CD4-positive, alpha-beta T cell treated with Interleukin-17A for 4 hours (primary cell): ENCODE measurements at regions not wholly inside any gene's neighbourhood (a gene's known extent, or its start where the extent isn't known, plus 50 kb on each side); places are given as distances from the start of the nearest gene placed in this dataset.

Experiments used
- DNase-seq: peaks from one replicate; pipeline ENCODE4 v3.0.0-alpha.2; 2020; ENCODE audit warnings: mixed read lengths

DNA sequence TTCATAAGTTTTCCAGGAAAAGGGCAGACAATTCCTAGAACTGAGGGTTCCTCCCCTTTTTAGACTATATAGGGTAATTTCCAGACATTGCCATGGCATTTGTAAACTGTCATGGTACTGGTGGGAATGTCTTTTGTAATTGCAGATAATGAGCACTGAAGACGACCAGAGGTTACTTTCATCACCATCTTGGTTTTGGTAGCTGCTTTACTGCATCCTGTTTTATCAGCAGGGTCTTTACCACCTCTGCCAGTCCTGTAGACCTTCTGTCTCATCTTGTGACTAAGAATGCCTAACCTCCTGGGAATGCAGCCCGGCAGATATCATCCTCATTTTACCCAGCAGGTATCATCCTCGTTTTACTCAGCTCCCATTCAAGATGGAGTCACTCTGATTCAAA lies 583.9 kb upstream of the KLHL29 start:
- DNase-seq, result no peak

DNA sequence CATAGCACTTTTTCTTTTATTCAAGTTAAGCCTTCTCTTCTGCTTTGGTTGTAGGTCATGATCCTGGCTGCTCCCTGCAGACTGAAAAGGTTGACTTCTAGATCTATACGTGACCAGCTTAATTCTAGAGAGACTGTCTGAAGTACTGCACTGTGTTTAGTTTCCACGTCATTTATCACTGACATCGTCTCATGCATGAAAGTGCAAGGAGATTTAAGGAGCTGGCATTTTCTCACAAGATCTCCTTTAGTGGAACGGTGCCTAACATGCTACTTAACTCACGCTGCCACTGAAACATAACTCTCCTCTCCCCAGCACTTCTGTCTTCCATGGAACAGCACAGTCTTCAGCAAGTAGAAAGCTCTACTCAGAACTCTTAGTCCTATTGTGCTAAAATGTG lies 583.0 kb upstream of the KLHL29 start:
- no peak for DNase-seq

DNA sequence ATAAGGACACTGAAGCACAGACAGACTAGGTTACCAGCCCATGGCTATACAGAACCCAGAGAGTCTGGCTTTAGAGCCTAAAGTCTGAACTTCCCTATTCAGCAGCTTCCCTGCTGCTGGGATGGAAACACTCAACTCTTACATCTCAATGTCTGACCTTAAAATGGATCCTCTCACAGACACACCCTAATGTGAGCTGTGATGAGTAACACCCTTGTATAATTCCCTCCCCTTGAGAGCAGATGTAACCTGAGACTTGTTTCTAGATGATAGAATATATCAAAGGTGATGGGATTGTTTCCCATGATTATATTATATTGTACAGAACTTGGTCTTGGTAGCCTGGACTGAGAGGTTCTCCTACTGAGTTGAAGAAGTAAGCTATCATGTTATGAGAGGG lies 577.1 kb upstream of the KLHL29 start:
- no peak for DNase-seq

DNA sequence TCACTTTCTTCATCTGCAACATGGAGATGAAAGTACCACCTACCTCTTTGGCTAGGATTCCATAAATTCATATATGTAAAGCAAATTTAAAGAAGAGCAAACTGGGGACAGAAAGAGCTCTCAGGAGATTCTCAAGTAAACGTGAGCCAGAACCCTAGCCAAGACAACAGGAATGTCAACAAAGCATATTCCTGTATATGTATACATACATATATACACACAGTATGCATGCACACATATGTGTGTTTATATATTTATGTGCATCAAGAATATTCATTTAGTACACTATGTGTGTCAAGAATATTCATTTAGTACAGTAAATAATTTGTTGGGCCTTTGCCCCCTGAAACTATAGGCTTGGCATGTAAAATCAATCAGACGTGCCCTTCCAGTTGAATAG lies 574.4 kb upstream of the KLHL29 start:
- no peak for DNase-seq

DNA sequence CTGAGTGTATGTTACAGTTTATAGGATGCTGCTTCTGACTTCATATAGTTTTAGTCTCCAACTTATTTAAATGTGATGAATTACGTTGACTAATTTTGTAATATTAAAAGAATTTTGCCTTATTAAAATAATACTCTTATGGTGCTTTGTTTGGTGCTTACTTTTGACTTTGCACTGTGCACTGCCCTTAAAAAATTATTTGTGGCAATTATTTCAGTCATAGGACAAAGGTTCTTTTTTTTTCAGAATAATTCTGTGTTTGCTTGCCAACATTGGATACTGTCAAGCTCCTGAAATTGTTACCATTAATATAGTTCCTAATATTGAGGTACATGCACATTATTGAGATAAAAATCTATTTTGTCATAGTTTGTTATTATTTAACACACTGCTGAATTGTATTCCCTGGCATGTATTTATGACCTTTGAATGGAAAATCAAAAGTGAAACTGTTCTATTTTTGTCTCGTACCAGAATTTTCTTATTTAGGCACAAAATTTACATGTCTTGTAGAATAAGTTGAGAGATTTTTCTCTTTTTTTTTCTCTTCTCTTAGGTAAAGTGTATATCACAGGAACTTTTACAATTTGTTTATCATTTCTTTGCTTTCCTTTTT lies 572.8 kb upstream of the KLHL29 start:
- DNase-seq, result no peak

DNA sequence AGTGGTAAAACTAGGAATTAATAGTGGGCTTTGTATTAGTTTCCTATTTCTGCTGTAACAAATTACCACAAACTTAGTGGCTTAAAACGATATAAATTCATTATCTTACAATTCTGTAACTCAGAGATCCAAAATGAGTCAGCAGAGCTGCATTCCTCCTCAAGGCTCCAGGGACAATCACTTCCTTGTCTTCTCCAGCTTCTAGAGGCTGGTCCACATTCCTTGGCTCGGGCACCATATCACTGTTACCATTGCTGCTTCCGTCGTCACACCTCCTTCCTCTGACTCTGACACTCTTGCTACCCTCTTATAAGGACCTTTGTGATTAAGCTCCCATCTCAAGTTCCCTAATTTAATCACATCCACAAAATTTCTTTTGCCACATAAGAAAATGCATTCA lies 567.8 kb upstream of the KLHL29 start:
- no peak for DNase-seq

DNA sequence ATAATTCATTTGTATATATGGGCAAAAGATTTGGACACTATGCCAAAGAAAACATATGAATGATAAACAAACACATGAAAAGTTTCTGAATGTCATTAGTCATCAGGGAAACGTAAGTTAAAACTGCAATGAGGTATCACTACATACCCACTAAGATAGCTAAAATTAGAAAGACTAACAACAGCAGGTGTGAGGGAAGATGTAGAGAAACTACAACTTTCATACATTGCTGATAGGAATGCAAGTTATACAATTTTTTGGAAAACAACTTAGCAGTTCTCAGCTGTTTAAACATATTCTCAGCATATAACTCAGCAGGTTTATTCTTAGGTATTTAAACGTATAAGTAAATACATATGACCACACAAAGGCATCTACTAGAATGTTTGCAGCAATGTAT lies 563.5 kb upstream of the KLHL29 start:
- no peak for DNase-seq

DNA sequence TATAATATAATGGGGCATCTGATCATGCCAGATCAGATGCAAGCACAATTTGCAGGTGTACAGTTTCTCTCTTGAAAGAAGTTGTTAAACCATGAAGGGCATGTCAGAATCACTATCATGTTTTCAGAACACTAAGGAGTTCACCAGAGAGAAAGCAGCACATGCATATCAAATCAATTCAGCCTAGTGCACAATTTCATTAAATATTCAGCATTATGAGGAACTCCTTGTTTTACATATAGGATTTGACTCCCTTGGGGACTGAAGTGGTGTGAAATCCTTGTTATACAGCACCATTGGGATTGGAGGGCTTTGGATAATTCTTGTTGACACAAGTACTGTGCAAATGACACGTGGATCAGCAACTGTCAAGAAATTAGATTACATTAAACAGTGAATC lies 562.1 kb upstream of the KLHL29 start:
- DNase-seq, result no peak

DNA sequence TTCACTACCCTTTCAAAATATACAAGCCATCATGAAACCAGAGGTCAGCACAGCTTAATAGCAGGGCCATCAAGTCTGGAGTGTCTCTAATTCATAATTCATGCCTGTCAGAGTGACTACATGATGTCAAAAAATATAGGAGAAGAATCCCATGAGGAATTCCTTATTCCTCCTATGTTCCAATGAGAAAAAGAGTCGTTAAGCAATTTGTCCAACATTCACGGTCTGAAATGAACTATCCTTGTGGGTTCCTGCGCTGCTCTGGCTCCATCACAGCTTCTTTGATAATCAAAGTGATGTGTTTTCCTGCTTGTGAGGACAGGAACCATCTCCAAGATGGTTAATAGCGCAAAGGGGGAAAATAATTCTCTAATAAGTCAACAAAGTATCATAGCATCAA lies 560.4 kb upstream of the KLHL29 start:
- no peak for DNase-seq

DNA sequence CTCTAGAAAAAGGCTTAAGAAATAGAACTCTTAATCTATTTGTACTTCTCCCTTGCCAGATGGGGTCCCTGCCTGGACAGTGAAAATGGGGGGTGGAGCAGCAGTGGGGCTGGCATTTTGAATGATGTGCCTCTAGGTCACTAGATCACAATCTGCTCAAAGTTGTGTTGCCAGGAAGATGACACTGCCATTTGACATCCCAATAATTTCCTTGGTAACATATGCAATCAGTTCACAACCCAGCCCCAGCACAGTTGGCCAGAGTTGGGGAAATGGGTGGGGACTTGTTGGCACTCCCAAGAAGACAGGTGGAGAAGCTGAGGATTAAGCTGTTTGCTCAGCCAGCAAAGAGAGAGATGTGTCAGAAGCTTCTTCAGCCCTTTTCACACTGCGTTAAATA lies 558.3 kb upstream of the KLHL29 start:
- DNase-seq, result no peak

DNA sequence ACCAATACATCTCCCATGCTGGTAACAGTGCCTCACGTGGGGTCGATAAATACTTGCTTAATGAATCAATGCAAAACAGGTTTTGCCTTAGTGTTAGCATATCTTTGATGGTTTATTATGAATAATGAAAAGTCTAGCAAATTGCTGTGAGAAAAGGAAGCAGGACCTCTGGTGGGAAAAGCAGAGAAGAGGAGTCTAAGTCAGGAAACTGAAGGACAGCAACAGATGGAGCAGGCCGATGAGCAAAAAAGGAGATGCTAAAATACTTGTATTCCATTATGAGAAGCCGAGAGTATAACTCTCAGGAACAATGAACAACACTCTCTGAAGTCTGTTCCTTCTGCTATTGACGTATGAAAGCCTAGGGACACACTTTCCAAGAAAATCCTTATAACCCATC lies 555.2 kb upstream of the KLHL29 start:
- no peak for DNase-seq

DNA sequence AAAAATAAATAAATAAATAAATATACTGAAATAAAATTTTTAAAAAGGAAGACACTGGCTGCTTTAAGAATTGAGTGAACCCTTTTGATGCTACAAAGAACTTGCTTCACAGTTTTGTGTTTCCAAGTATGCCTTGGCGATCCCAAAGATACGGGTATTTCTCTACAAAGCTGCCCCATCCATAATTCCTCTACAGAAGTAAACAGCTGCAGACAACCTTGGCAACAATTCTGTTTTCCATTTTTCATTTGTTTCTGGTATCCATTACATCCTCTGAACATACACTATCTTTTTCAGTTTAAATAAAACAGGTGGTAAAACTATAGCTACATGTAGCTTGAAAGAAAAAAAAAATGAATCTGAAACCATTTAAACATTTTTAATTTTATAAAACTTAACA lies 552.8 kb upstream of the KLHL29 start:
- no peak for DNase-seq

DNA sequence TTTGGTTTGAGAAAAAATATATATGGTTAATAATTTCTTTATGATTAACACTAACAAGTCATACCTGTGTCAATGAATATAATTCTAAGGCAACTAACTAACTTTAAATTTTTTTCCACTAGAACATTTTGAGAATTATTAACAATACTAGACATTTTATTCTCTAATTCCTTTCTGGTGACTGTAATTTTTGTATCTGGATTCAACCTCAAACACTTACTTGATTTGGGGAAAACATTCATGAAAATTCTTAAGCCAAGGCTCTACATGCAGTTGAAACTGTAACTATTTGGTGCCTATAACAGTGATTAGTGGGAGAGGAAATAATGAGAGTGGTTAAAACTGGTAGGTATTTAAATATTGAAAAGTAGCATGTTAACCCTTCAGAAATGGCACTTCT lies 546.5 kb upstream of the KLHL29 start:
- no peak for DNase-seq

DNA sequence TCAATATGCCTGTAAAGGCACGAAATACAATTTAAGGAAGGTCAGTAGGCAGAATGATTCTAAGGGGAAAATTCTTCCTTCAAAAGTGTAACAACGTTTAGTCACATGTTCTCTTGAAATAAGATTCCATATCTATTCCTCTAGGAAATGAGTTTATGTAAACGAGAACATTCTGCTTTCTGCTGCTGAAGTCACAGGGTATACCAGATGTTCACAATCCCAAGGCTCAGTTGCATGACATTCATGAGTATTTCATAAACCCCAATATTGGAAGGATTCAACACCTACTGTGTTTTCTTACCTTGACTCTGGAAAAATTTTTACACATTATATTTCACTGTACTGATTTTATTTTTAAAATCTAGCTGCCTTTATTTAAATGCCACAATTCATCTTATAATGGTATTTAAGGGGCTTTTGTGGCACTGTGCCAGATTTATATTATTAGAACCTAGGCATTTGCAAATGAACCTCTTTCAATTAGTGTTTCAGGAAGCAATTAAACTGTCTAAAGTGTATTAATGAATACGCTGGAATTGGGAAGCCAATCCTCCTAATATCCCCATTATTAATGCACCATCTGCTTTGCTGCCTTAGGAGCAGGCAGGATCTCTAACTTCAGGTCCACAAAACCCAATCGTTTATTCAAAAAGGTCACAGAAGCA lies 542.6 kb upstream of the KLHL29 start:
- no peak for DNase-seq

DNA sequence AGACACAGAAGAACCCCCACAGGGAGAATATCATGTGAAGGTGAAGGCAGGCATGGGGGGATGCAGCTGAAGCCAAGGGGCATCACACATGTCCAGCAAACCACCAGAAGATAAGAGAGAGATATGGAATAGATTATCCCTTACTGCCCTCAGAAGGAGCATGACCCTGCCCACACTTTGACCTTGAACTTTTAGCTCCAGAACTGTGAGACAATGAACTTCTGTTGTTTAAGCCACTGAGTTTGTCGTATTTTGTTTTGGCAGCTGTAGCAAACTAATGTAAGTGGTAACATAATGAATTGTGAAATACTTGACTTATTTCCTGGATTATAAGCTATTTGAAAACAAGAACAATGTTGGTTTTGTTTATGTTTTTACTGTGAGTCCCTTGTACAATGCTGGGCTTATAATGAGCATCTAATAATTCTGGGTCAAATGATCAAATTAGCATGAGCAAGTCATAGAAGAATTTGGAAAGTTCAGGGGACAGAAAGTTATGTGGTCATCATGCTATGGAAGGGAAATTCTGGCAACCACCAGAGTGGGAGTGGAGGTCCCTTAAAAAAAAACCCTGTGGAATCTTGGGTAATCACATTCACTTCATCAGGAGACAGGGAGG lies 541.0 kb upstream of the KLHL29 start:
- DNase-seq, result no peak

DNA sequence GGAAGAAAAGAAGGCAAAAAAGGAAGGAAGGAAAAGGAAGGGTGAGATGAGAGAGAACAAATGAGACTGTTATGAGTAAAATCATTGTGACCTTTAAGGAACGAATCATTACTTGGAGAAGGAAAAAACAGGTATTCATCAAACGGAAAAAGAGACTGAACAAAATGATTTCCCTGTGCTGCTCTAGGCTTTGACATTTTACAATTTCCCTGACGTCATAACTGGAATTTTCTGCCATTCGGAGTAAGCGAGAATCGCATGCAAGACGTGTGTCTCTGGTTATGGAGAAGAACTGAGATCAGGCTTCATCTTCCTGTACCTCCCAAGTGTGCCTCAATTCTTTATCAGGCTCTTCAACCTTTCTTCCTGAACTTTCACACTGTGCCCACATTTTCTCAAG lies 534.7 kb upstream of the KLHL29 start:
- DNase-seq, result no peak

DNA sequence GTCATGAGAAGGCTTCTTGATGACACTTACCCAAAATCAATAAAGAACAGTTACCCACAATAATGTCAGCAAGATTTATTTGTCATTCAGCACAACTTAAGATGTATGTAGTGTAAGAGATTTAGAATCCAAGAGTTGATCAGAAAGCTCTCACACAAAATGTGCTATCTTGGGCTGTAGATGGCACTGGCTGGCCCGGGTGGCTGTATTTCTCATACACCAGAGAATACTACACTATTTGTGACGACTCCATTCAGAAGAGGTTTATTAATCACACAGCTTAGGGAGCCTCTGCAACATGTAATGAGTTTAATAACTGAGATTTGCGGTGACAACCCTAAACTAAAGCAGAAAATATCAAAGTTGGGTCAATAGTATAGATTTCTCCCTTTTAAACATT lies 530.4 kb upstream of the KLHL29 start:
- DNase-seq, result no peak

DNA sequence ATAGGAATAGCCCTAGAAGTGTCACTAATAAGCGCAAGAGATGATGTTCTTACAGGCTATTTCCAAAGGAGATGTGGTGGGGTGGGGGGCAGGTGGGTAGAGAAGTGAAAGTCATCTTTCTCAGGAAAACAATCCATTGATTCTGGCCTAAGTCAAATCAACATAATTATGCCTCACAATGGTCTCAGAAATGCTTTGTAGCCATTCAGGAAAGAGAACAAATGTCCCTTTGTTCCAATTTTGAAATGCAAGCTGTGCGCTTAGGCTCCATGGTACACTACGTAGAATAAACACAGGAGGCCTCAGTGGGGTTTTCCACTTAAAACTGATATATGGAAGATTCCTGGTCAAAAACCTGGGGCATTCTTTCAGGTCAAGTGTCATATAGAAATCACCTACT lies 529.9 kb upstream of the KLHL29 start:
- DNase-seq, result no peak

DNA sequence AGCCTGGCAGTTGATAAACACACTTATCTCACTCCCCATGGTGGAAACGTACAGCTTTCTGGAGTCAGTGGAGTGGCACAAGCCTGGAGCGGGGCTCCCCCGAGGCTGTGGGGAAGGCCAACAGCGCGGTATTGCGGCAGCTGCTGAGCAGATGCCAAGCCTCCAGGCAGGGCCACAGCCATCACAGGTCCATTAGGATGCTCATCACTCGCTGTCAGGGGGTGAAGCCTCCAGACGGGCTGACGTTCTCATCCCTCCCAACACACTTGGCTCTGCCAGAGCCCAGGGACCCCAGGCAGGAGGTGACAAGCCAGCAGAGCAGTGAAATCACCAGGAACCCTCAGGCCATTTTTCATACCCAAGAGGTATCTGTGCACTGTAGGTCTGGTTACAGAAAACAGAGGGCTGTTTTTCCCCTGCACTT lies 529.2 kb upstream of the KLHL29 start:
- DNase-seq, result no peak

DNA sequence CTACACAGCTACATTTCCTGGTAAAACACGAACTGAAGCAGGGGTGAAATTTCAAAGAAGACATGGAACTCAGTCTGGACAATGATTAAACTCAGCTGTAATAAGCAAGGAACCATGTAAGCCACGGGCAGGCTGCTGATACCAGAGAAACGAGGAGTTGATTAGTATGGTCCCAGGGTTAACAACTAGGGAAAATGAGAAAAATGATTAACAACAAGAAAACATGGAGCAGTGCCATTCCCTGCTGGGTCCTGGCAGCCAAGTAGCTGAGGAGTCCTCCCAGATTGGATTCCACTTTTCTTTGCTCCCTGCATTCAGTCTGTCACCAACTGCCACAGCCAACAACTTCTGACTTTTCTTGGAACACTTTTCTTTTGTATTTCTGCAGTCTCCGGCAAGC lies 517.0 kb upstream of the KLHL29 start:
- DNase-seq, result no peak

DNA sequence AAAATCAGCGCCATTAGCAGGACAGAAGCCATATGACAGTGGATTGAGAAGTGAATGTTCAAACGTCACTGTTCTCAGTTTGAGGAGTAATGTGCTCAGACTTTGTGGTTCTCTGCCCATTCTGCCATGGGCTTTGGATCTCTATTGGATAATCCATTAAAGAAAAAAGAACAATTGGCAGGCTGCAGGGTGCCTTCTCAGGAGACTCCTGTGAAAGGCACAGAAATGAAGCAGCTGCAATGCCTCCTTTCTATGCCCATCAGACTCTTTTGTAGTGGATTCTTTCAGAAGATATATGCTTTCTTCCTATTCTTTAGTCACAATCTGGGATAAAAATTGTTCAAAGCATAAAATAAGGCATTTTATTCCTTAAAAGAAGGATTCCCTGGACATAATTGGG lies 506.9 kb upstream of the KLHL29 start:
- no peak for DNase-seq

DNA sequence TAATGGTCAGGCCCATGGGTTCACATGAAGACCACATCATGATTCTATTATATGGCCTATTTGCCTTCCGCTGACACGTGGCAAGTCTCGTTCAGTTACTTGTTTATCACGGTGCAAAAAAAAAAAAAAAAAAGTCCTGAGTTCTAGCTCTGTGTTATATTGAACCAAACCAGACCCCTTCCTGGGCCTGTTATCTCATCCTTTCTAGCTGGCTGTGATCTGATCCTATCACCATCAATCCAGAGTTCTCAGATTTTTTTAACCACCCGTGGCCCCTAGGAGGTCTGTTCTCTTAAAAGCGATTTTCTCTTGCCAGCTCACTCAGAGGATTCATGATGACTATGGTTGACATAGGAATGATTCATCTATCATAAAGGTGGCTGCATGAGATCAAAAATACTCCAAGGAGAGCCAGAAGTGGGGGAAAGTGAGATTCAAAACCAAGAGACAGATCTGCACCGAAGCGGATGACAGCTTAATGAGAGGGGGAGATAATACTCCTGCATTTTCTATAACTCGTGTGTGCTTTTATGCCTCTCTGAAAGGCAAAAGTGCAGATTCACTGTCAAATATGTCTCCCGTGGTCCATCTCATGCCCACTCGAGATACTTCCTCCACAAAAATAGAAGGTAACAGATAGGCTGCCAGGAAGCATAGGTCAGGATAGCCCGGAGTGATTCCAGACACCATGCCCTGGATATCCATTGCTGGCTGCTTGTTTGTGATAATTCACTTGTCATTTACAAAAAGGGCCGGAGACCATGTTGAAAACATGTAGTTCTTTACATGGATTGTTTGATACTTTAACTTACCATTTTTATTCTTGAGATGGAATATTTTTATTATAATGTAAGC lies 505.7 kb upstream of the KLHL29 start:
- no peak for DNase-seq

DNA sequence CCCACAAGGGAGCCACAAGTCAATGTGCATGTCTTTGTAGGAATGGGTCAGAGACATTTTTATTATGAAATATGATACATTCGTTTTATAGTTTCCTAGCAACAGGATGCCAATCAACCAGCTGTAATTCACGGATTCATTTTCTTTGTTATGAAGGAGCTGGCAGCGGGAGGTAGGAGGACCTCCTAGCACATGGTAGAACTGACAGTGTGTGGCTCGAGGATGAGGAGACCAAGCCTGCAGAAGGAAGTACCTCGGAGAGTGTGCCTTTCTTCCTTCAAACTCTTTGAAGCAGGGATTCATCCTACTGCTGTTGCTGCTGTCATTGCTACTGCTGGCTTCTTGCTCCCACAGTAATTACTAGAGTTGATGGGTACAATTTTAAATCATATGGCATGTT lies 504.8 kb upstream of the KLHL29 start:
- DNase-seq, result no peak

DNA sequence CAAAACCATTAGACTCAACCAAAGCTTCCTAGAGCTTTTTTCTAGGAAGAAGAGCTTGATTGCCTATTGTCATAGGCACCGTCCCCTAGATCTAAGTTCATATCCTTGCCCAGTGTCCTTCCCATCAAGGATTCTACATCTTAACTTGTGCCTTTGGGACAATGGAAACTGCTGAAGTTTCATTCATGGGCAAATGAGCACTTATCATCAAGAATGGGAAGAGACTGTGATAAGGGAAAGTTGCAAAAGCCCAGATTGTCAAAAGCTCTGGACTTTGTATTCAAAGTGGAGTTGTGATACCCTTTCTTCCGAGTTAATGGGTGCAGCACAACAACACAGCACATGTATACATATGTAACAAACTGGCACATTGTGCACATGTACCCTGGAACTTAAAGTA lies 503.0 kb upstream of the KLHL29 start:
- DNase-seq, result no peak
